ENCODE measurements at regions not wholly inside any gene's neighbourhood (a gene's known extent, or its start where the extent isn't known, plus 50 kb on each side); places are given as distances from the start of the nearest gene placed in this dataset.

DNA sequence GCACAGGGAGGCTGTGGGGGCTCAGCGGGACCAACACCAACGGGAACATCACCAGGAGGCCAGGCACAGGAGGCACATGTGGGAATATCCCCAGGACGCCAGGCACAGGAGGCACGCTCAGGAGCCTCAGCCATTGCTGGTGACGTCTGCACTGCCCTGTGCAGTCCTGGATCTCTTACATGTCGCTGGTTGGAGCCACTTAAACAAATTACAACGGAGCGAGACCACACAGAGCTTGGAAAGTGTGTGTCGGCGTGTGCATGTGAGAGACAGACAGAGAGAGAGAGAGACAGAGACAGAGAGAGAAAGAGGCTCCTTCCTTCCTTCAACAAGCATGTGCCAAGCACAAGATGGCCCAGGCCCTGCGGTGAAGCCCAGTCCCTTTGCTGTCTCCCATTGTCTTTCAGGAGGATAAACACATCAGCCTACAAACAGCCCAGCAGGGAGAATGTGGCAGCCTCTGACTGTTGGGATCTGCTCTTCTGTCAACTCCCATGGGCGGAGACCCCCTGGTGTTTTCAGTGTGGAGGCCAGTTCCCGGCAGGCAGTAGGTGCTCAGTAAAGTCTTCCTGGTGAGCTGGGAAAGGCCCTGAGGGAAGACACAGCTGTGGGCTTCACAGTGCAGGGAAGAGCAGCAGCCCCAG, 112.7 kb upstream of the THBS2 start:
- Histone ChIP-seq H3K4me1 (ENCODE audit: control insufficient read depth, insufficient read depth, low read length) (no peaks in the 10 kb centered on the region), H3K27me3 (ENCODE audit: control insufficient read depth, insufficient read depth, low read length) (no peaks in the 10 kb centered on the region), H3K27ac (ENCODE audit: low read length) (no peak overlapping the region), H3K4me3 (ENCODE audit: low read length) (no peak overlapping the region), H3K9me3 (ENCODE audit: control insufficient read depth, insufficient read depth, low read length) (peaks cover under 1% of the 10 kb centered on the region), H3K36me3 (ENCODE audit: control insufficient read depth, insufficient read depth, low read length) (no peaks in the 10 kb centered on the region)
- ATAC-seq (no peak), DNase-seq (no peak)
- intact Hi-C loops (cut with micrococcal nuclease), result no loop called here
- H3K9me3 Mint-ChIP-seq, result no peaks in the 10 kb centered on the region
- H3K36me3 Mint-ChIP-seq, result no peaks in the 10 kb centered on the region
- H3K4me3 Mint-ChIP-seq, result no peak overlapping the region
- no peak overlapping the region for H3K27ac Mint-ChIP-seq
- H3K27me3 Mint-ChIP-seq (ENCODE audit: low read depth in 2 of 2), result no peaks in the 10 kb centered on the region
- H3K4me1 Mint-ChIP-seq, result no peaks in the 10 kb centered on the region
- TF ChIP-seq, protein P1, sequence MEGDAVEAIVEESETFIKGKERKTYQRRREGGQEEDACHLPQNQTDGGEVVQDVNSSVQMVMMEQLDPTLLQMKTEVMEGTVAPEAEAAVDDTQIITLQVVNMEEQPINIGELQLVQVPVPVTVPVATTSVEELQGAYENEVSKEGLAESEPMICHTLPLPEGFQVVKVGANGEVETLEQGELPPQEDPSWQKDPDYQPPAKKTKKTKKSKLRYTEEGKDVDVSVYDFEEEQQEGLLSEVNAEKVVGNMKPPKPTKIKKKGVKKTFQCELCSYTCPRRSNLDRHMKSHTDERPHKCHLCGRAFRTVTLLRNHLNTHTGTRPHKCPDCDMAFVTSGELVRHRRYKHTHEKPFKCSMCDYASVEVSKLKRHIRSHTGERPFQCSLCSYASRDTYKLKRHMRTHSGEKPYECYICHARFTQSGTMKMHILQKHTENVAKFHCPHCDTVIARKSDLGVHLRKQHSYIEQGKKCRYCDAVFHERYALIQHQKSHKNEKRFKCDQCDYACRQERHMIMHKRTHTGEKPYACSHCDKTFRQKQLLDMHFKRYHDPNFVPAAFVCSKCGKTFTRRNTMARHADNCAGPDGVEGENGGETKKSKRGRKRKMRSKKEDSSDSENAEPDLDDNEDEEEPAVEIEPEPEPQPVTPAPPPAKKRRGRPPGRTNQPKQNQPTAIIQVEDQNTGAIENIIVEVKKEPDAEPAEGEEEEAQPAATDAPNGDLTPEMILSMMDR (IDR thresholded peaks at IDR 0.05), result no peak
- WGBS (ENCODE audit: insufficient coverage), result 92% methylated on average over 13 of the region's 13 CpGs

DNA sequence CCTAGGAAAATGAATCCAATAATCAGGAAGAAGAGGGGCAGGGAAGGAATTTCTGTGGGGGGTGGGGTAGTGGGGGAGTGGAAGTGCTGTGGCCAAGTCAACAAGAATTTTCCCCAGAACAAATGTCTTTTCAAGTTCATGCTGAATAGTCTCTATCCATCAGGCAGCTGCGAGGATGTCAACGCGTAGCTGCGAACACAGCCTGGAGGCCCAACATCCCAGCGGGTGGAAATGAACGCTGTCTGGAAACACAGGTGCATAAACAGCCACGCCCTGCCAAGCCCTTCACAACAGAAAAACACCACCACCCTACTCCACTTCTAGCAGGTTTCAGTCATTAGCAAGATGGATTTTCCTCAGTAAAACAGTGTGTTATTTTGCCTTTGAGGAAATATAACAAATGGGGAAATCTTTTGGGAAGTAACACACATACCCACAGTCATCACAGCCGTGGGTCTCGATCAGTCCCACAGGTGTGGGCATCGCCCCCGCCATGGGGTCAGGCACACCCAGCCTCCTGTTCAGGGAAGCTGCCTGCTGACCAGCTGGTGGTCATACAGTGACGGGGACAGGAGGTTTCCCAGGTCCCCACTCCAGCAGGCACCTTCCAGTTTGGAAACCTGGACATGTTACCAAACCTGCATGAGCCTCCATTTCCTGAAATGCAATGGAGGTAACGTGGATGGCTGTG, 112.1 kb upstream of the THBS2 start:
- ATAC-seq (no peak), DNase-seq (no peak)
- Histone ChIP-seq H3K27ac (ENCODE audit: low read length) (no peak overlapping the region), H3K9me3 (ENCODE audit: control insufficient read depth, insufficient read depth, low read length) (no peaks in the 10 kb centered on the region), H3K36me3 (ENCODE audit: control insufficient read depth, insufficient read depth, low read length) (no peaks in the 10 kb centered on the region), H3K27me3 (ENCODE audit: control insufficient read depth, insufficient read depth, low read length) (no peaks in the 10 kb centered on the region), H3K4me1 (ENCODE audit: control insufficient read depth, insufficient read depth, low read length) (no peaks in the 10 kb centered on the region), H3K4me3 (ENCODE audit: low read length) (no peak overlapping the region)
- H3K4me3 Mint-ChIP-seq, result no peak overlapping the region
- 87% methylated on average over 12 of the region's 13 CpGs for whole genome bisulfite sequencing (ENCODE audit: insufficient coverage)
- no peaks in the 10 kb centered on the region for H3K4me1 Mint-ChIP-seq
- intact Hi-C loops (cut with micrococcal nuclease), result no loop called here
- no peaks in the 10 kb centered on the region for H3K36me3 Mint-ChIP-seq
- TF ChIP-seq, protein P1 (IDR thresholded peaks at IDR 0.05), result no peak
- no peak overlapping the region for H3K27ac Mint-ChIP-seq
- no peaks in the 10 kb centered on the region for H3K9me3 Mint-ChIP-seq
- no peaks in the 10 kb centered on the region for H3K27me3 Mint-ChIP-seq (ENCODE audit: low read depth in 2 of 2)

DNA sequence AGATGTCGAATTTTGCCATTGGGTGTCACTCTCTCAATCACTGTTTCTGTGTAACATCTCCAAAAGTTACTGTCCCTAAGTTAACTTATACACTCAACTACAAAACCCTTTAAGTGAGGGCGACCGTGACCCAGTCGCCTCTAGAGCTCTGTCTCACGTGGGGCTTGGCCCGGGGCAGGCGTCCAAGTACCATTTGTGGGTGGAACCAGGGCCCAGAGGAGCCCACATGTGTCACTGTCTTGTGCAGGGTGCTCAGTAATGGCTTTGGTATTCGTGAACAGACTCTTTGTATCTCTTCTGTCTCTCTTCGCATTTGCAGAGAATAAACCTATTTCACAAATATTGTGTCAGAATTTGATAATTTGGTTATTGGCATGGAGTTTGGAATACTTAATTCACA, 109.9 kb upstream of the THBS2 start:
- TF ChIP-seq, protein P1 (IDR thresholded peaks at IDR 0.05), result no peak
- H3K36me3 Mint-ChIP-seq, result no peaks in the 10 kb centered on the region
- H3K4me1 Mint-ChIP-seq, result no peaks in the 10 kb centered on the region
- H3K4me3 ChIP-seq (ENCODE audit: low read length), result no peak overlapping the region
- no peaks in the 10 kb centered on the region for H3K9me3 Mint-ChIP-seq
- H3K27ac Mint-ChIP-seq, result no peak overlapping the region
- H3K27me3 ChIP-seq (ENCODE audit: control insufficient read depth, insufficient read depth, low read length), result no peaks in the 10 kb centered on the region
- H3K9me3 ChIP-seq (ENCODE audit: control insufficient read depth, insufficient read depth, low read length), result no peaks in the 10 kb centered on the region
- H3K27me3 Mint-ChIP-seq (ENCODE audit: low read depth in 2 of 2), result no peaks in the 10 kb centered on the region
- intact Hi-C loops (cut with micrococcal nuclease), result no loop called here
- ATAC-seq, result no peak
- no peak overlapping the region for H3K27ac ChIP-seq (ENCODE audit: low read length)
- no peak for DNase-seq
- no peaks in the 10 kb centered on the region for H3K36me3 ChIP-seq (ENCODE audit: control insufficient read depth, insufficient read depth, low read length)
- no peaks in the 10 kb centered on the region for H3K4me1 ChIP-seq (ENCODE audit: control insufficient read depth, insufficient read depth, low read length)
- no peak overlapping the region for H3K4me3 Mint-ChIP-seq
- WGBS (ENCODE audit: insufficient coverage), result 82% methylated on average over 8 of the region's 9 CpGs
